ENCODE measurements at regions not wholly inside any gene's neighbourhood (a gene's known extent, or its start where the extent isn't known, plus 50 kb on each side); places are given as distances from the start of the nearest gene placed in this dataset.
"Not testable (repeated sequence)": the region's sequence is repeated elsewhere in the genome, so short reads cannot be mapped to it uniquely, and the experiment has no call there.

DNA sequence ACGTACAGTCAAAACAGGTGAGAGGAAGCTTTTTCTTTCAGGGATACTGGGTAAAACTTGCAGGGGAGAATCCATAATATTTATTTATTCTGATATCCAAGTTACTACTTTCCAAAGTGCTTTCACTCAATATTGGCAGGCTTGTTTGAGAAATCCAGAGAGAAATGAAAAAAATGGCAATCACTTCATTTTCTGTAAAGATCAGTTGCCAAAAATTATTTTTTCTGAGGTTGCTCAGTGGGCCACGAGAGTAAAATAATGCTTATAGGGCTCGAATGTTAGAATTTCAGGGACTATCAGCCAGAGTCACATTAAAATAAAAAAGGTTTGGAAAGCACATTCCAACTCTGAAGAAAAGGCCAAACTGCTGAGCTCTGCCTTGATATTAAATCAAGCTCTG, 324.6 kb upstream of the RND3 start:
- no peaks in the 10 kb centered on the region for H3K36me3 ChIP-seq (ENCODE audit: control insufficient read depth, low read depth, low read length)
- H3K4me3 ChIP-seq (ENCODE audit: low read length), result no peak overlapping the region
- H3K9me3 ChIP-seq (ENCODE audit: control insufficient read depth, low read depth, low read length), result no peaks in the 10 kb centered on the region
- H3K9ac ChIP-seq (ENCODE audit: low read length), result no peak overlapping the region
- H3K27ac ChIP-seq (ENCODE audit: low read length), result no peak overlapping the region
- H3K27me3 ChIP-seq (ENCODE audit: control insufficient read depth, insufficient read depth, low read length), result no peaks in the 10 kb centered on the region
- peaks cover 3% of the 10 kb centered on the region for H3K4me1 ChIP-seq (ENCODE audit: control insufficient read depth, low read depth, low read length)

DNA sequence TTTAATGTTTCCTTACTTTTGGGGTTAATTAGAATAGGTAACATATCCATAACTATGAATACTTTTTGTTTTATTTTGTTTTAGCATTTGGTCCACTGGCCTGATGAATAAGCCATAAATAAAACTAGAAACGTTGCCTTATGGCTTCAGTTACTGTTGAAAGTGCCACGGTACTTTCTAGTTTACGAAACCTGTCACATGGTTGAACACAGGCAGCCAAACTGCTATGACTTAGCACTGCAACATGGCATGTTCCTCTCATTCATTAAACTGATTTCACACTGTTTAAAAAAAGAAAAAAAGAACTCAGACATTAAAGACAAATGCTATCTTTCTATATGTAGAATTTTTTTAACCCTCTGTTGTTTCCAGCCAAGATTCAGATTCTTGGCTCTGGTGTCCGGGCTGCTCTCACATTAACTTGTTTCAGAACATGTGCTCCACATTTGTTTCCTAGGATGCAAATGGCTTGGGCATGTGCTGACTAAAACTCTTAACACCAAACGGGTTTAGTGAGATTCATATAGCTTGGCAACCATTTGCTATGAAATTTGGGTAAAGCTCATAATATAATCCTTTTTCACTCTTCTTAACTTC, 323.9 kb upstream of the RND3 start:
- H3K4me3 ChIP-seq (ENCODE audit: low read length), result no peak overlapping the region
- peaks cover 3% of the 10 kb centered on the region for H3K4me1 ChIP-seq (ENCODE audit: control insufficient read depth, low read depth, low read length)
- H3K27ac ChIP-seq (ENCODE audit: low read length), result no peak overlapping the region
- H3K9me3 ChIP-seq (ENCODE audit: control insufficient read depth, low read depth, low read length), result no peaks in the 10 kb centered on the region
- no peak overlapping the region for H3K9ac ChIP-seq (ENCODE audit: low read length)
- H3K27me3 ChIP-seq (ENCODE audit: control insufficient read depth, insufficient read depth, low read length), result no peaks in the 10 kb centered on the region
- H3K36me3 ChIP-seq (ENCODE audit: control insufficient read depth, low read depth, low read length), result no peaks in the 10 kb centered on the region

DNA sequence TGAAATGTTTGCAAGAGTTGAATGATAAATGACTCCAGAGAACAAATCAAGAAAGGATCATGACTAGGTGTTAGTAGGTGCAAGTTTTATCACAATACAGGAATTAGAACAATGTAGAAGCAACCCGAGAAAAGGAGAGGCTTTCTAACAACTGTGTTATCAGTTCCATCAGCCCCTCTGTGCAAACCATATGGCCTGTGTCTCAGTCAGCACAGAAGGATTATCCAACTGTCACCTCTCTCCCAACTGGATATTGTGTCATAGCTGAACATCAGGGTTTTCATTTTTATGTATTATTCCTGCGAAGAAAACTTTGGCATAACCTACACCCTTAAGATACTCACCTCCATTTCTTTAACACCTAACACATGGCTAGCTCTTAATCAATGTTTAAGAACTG, 321.6 kb upstream of the RND3 start:
- H3K4me3 ChIP-seq (ENCODE audit: low read length), result no peak overlapping the region
- H3K4me1 ChIP-seq (ENCODE audit: control insufficient read depth, low read depth, low read length), result peaks cover 3% of the 10 kb centered on the region
- no peaks in the 10 kb centered on the region for H3K27me3 ChIP-seq (ENCODE audit: control insufficient read depth, insufficient read depth, low read length)
- H3K9ac ChIP-seq (ENCODE audit: low read length), result no peak overlapping the region
- H3K27ac ChIP-seq (ENCODE audit: low read length), result no peak overlapping the region
- no peaks in the 10 kb centered on the region for H3K9me3 ChIP-seq (ENCODE audit: control insufficient read depth, low read depth, low read length)
- no peaks in the 10 kb centered on the region for H3K36me3 ChIP-seq (ENCODE audit: control insufficient read depth, low read depth, low read length)

DNA sequence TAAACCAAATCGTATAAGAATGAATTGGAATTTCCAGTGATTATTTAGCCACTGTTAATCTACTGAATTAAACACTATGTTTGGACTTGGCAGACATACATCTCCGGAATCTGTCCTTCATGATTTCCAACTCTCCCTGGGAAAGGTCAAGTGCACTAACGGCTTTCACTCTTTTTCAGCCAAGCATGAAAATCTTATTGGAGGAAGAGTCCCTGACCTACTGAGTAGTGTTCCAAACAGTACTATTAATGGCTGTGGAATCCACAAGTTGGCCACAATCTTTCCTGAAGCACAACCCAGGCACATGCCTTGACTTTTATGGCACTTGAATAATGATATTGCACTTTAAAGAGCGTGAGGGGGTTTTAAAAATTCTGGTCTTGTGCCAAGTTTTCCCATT, 318.9 kb upstream of the RND3 start:
- Histone ChIP-seq H3K4me3 (ENCODE audit: low read length) (no peak overlapping the region), H3K9me3 (ENCODE audit: control insufficient read depth, low read depth, low read length) (no peaks in the 10 kb centered on the region), H3K27me3 (ENCODE audit: control insufficient read depth, insufficient read depth, low read length) (no peaks in the 10 kb centered on the region), H3K36me3 (ENCODE audit: control insufficient read depth, low read depth, low read length) (no peaks in the 10 kb centered on the region), H3K27ac (ENCODE audit: low read length) (no peak overlapping the region), H3K9ac (ENCODE audit: low read length) (no peak overlapping the region), H3K4me1 (ENCODE audit: control insufficient read depth, low read depth, low read length) (no peaks in the 10 kb centered on the region)

DNA sequence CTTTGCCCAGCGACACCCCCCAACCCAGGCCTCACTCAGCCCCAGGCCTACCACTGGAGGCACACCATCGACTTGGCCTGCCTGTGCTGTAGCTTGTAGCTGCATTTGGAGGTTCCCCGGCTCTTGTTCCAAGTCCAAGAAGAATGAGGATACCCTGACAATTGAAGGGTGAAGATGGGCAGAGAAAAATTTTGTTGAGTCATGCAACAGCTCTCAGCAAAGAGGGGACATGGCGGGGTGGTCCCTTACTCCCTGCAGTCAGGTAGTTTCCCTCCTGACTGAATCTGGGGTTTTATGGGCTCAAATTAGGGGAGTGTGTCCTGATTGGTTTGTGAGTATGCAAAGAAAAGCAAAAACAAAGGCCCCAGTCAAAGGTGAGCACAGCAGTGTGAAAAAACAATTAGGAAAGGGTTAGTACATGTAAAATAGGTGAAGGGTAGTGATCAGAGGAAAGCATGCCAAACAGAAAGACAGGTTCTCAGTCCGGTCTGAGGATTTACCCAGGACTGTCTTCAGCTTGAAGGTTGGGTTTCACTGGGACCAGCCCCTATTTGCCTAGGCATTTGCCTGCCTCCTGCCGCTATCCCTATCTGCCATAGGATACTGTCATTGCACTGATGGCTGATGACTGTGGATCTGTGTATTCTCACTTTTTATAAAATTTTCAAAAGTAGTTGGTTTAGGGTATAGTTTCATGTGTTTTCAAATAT, 316.4 kb upstream of the RND3 start:
- no peaks in the 10 kb centered on the region for H3K27me3 ChIP-seq (ENCODE audit: control insufficient read depth, insufficient read depth, low read length)
- H3K36me3 ChIP-seq (ENCODE audit: control insufficient read depth, low read depth, low read length), result no peaks in the 10 kb centered on the region
- H3K9me3 ChIP-seq (ENCODE audit: control insufficient read depth, low read depth, low read length), result no peaks in the 10 kb centered on the region
- no peak overlapping the region for H3K4me3 ChIP-seq (ENCODE audit: low read length)
- no peaks in the 10 kb centered on the region for H3K4me1 ChIP-seq (ENCODE audit: control insufficient read depth, low read depth, low read length)
- H3K9ac ChIP-seq (ENCODE audit: low read length), result no peak overlapping the region
- H3K27ac ChIP-seq (ENCODE audit: low read length), result no peak overlapping the region

DNA sequence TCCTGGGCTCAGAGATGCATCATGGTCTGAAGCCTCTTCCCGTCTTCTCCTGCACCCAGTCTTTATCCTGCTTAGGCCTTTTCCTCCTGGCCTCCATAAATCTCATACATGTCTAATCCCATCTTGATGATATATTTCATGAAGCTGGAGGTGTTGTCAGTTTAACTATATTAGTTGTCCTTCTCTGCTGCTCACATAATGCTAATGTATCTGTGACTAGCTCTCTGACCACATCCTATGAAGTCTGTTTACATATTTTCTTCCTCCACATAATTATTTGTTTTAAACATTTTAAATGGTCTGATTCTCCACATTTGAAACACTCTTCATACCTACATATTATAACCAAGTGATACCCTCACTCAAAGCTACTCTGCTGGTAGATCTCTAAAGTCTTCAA, 315.2 kb upstream of the RND3 start:
- no peaks in the 10 kb centered on the region for H3K4me1 ChIP-seq (ENCODE audit: control insufficient read depth, low read depth, low read length)
- no peak overlapping the region for H3K27ac ChIP-seq (ENCODE audit: low read length)
- no peaks in the 10 kb centered on the region for H3K36me3 ChIP-seq (ENCODE audit: control insufficient read depth, low read depth, low read length)
- H3K9ac ChIP-seq (ENCODE audit: low read length), result no peak overlapping the region
- H3K4me3 ChIP-seq (ENCODE audit: low read length), result no peak overlapping the region
- H3K27me3 ChIP-seq (ENCODE audit: control insufficient read depth, insufficient read depth, low read length), result no peaks in the 10 kb centered on the region
- no peaks in the 10 kb centered on the region for H3K9me3 ChIP-seq (ENCODE audit: control insufficient read depth, low read depth, low read length)

DNA sequence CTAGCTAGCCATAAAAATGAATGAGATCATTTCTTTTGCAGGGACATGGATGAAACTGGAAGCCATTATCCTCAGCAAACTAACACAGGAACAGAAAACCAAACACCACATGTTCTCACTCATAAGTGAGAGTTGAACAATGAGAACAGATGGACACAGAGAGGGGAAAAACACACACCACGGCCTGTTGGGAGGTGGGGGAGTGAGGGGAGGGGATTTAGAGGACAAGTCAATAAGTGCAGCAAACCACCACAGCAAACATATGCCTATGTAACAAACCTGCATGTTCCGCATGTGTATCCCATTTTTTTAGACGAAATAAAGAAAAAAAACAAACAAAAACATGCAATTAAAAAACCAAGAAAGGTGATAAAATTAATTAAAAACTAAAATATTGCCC, 308.8 kb upstream of the RND3 start:
- H3K4me1 ChIP-seq (ENCODE audit: control insufficient read depth, low read depth, low read length); H3K9me3 ChIP-seq (ENCODE audit: control insufficient read depth, low read depth, low read length); H3K27me3 ChIP-seq (ENCODE audit: control insufficient read depth, insufficient read depth, low read length); H3K9ac ChIP-seq (ENCODE audit: low read length); H3K4me3 ChIP-seq (ENCODE audit: low read length); H3K36me3 ChIP-seq (ENCODE audit: control insufficient read depth, low read depth, low read length); H3K27ac ChIP-seq (ENCODE audit: low read length): not testable (repeated sequence)

DNA sequence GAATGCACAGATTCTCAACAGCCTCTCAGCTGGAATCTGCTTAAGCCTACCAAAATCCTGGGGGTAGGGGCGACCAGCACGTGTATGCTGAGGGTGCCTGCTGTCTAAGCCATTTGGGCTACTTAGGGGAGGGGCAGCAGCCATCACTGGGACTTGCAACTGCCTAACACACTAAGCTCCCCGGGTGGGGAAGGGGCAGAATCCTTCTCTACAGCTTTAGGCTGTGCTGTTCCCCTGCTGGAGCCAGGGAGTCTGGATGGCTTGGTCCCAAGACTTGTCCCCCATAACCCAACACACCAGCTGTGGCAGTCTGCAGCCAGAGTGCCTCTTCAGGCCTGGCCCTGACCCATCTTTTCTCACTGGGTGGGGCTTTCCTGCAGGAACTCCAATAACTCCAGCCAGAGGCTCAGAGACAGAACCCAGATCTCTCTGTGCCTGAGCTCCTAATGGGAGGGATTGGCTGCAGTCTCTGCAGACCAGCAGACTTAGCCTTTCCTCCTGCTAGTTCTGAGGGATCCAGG, 305.4 kb upstream of the RND3 start:
- H3K9ac ChIP-seq (ENCODE audit: low read length), result no peak overlapping the region
- H3K36me3 ChIP-seq (ENCODE audit: control insufficient read depth, low read depth, low read length), result no peaks in the 10 kb centered on the region
- no peaks in the 10 kb centered on the region for H3K4me1 ChIP-seq (ENCODE audit: control insufficient read depth, low read depth, low read length)
- no peak overlapping the region for H3K27ac ChIP-seq (ENCODE audit: low read length)
- H3K9me3 ChIP-seq (ENCODE audit: control insufficient read depth, low read depth, low read length), result peaks cover 5% of the 10 kb centered on the region
- no peaks in the 10 kb centered on the region for H3K27me3 ChIP-seq (ENCODE audit: control insufficient read depth, insufficient read depth, low read length)
- no peak overlapping the region for H3K4me3 ChIP-seq (ENCODE audit: low read length)

DNA sequence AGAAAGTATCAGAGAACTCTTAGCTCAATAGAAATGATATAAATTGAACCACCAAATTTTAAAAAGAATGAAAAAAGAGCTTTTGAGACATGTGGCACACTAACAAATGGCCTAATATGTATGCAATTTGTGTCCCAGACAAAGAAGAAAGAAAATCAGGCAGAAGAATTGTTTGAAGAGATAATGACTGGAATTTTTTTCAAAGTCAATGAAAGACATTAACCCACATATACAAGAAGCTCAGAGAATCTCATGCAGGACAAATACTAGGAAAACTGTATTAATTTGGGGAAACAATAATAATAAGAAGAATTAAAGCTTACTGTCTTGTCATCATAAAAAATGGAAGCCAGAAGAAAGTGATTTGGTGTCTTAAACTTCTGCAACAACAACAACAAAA, 304.1 kb upstream of the RND3 start:
- H3K9me3 ChIP-seq (ENCODE audit: control insufficient read depth, low read depth, low read length), result peaks cover 5% of the 10 kb centered on the region
- H3K27ac ChIP-seq (ENCODE audit: low read length), result no peak overlapping the region
- no peaks in the 10 kb centered on the region for H3K36me3 ChIP-seq (ENCODE audit: control insufficient read depth, low read depth, low read length)
- H3K9ac ChIP-seq (ENCODE audit: low read length), result no peak overlapping the region
- no peak overlapping the region for H3K4me3 ChIP-seq (ENCODE audit: low read length)
- no peaks in the 10 kb centered on the region for H3K4me1 ChIP-seq (ENCODE audit: control insufficient read depth, low read depth, low read length)
- no peaks in the 10 kb centered on the region for H3K27me3 ChIP-seq (ENCODE audit: control insufficient read depth, insufficient read depth, low read length)

DNA sequence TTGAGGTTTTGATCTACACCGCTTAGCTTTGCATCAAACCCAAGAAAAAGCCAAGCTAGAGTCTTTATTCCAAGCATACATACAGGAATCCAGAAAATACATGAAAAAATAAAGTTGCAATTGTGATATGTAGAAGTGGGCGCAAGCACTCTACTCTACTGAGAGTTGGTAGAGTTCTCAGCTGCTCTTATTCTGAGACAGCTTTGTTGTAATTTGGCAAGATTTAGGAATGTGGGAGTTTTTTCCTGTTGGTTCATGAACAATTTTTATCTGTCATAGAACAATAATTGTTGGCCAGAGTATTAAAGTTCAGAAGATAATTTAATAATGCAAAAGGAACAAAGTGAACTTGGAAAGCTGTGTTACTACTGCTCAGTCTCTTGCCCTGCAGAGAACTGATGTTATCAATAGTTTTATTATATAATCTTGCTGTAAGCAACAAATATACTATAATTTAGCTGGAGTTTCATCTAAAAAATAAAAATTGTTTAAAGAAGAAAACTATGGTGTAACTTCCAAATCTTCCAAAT, 302.0 kb upstream of the RND3 start:
- Histone ChIP-seq H3K9me3 (ENCODE audit: control insufficient read depth, low read depth, low read length) (peaks cover 5% of the 10 kb centered on the region), H3K4me1 (ENCODE audit: control insufficient read depth, low read depth, low read length) (no peaks in the 10 kb centered on the region), H3K9ac (ENCODE audit: low read length) (no peak overlapping the region), H3K4me3 (ENCODE audit: low read length) (no peak overlapping the region), H3K27me3 (ENCODE audit: control insufficient read depth, insufficient read depth, low read length) (no peaks in the 10 kb centered on the region), H3K36me3 (ENCODE audit: control insufficient read depth, low read depth, low read length) (no peaks in the 10 kb centered on the region), H3K27ac (ENCODE audit: low read length) (no peak overlapping the region)

DNA sequence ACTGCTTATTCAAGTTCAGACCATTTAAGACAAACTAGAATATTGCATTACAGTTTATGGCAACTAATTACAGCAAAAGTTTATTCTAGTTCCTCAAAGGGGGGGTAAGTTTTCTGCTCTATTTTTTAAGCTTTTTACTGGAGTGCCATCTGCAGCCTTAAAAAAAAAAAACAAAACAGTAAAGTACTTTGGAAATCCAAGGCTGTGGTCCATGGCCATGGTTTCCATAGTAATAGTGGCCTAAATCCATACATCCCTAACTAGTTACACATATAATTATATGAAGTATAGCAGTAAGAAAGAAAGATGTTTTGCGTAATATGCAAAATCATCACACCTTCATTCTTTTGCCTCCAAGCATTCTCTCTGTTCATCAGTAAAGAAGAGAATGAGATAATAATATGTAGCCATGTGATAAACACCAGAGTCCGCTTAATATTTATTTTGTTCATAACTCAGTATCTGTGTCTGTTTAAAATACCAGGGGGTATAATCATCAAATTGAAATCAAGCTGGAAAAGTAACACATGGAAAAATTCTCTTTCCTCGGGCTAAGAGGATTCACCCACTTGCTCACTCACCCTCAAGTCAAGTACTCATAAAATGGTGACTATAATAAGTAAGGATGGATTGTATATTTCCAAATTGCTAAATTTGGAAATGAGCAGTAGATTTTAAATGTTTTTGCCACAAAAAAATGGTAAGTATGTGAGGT, 301.1 kb upstream of the RND3 start:
- Histone ChIP-seq H3K27ac (ENCODE audit: low read length) (no peak overlapping the region), H3K36me3 (ENCODE audit: control insufficient read depth, low read depth, low read length) (no peaks in the 10 kb centered on the region), H3K4me1 (ENCODE audit: control insufficient read depth, low read depth, low read length) (no peaks in the 10 kb centered on the region), H3K27me3 (ENCODE audit: control insufficient read depth, insufficient read depth, low read length) (no peaks in the 10 kb centered on the region), H3K9ac (ENCODE audit: low read length) (no peak overlapping the region), H3K9me3 (ENCODE audit: control insufficient read depth, low read depth, low read length) (peaks cover 5% of the 10 kb centered on the region), H3K4me3 (ENCODE audit: low read length) (no peak overlapping the region)
